Testis (tissue), 2 donors: ENCODE measurements at regions not wholly inside any gene's neighbourhood (a gene's known extent, or its start where the extent isn't known, plus 50 kb on each side); places are given as distances from the start of the nearest gene placed in this dataset.

Experiments
- POLR2A ChIP-seq: fragments of 450-650 bp; IDR thresholded peaks from one replicate; pipeline ENCODE4 v1.6.1; 2017; ENCODE audit warnings: antibody characterized with exemption, mild to moderate bottlenecking, moderate library complexity
- TF ChIP-seq, protein P1 (sequence below), 3 experiments: fragments of 450-650 bp in 2 of 3; fragments of 200-600 bp in 1 of 3; sonication (generic) in 1 of 3; IDR thresholded peaks; one replicate each; pipeline ENCODE4 v1.5.1; 2016 to 2019; ENCODE audit warnings: antibody characterized with exemption in 3 of 3, mild to moderate bottlenecking in 2 of 3, moderate library complexity in 1 of 3

DNA sequence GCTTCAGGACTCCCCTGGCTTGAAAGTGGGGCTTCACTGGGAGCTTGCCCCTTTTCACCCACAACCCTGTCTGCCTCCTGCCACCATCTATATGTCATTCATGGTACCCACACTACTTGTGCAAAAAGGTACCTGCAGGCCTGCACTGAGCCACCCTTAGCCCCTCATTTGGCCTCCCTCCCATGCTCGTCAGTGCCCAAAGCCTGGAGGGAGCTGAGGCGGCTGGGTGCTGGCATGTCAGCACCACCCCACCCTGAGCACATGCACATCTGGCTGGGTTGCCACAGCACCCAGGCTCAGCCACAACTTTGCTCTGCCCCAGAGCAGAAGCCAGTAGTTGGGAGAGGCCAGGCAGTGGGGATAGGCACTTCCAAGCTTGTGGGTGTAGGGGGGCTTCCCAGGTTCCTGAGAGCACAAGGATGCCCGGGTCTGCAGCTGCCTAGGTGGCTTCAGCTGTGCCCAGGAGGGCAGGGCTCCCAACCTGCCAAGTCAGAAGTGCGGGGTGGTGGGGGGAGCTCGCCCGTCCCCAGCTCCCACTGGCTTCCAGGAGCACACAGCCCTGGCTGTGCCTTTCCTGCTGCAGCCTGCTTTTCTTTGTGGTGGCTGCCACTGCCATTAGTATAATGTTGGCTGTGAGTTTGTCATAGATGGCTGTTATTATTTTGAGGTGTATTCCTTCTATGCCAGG, 1054.6 kb upstream of the EPHA6 start:
- TF ChIP-seq, protein P1, sequence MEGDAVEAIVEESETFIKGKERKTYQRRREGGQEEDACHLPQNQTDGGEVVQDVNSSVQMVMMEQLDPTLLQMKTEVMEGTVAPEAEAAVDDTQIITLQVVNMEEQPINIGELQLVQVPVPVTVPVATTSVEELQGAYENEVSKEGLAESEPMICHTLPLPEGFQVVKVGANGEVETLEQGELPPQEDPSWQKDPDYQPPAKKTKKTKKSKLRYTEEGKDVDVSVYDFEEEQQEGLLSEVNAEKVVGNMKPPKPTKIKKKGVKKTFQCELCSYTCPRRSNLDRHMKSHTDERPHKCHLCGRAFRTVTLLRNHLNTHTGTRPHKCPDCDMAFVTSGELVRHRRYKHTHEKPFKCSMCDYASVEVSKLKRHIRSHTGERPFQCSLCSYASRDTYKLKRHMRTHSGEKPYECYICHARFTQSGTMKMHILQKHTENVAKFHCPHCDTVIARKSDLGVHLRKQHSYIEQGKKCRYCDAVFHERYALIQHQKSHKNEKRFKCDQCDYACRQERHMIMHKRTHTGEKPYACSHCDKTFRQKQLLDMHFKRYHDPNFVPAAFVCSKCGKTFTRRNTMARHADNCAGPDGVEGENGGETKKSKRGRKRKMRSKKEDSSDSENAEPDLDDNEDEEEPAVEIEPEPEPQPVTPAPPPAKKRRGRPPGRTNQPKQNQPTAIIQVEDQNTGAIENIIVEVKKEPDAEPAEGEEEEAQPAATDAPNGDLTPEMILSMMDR (IDR thresholded peaks at IDR 0.05) = no peak
- no peak for TF ChIP-seq POLR2A
